Astrocyte of the cerebellum (primary cell): ENCODE measurements at regions not wholly inside any gene's neighbourhood (a gene's known extent, or its start where the extent isn't known, plus 50 kb on each side); places are given as distances from the start of the nearest gene placed in this dataset.
"Not testable (repeated sequence)": the region's sequence is repeated elsewhere in the genome, so short reads cannot be mapped to it uniquely, and the experiment has no call there.

Experiments
- DNase-seq: peaks from one replicate; pipeline ENCODE4 v3.0.0-alpha.2; 2011; ENCODE audit warnings: low read depth
- H3K4me3 ChIP-seq: 2 replicates; pipeline ENCODE4 v1.5.1; 2011; ENCODE audit warnings: mild to moderate bottlenecking, low read depth, low read length, moderate library complexity
- in situ Hi-C: cut with HindIII; loops from 2 replicates; pipeline ENCODE4 v1.10.0; 2017; ENCODE audit warnings: low sequenced_read_pairs
- TF ChIP-seq, protein P1 (sequence below): IDR thresholded peaks from 2 replicates; pipeline ENCODE4 v1.5.1; 2012; ENCODE audit warnings: low read length, low read depth, moderate library complexity, mild to moderate bottlenecking; ENCODE audit errors: missing control alignments

DNA sequence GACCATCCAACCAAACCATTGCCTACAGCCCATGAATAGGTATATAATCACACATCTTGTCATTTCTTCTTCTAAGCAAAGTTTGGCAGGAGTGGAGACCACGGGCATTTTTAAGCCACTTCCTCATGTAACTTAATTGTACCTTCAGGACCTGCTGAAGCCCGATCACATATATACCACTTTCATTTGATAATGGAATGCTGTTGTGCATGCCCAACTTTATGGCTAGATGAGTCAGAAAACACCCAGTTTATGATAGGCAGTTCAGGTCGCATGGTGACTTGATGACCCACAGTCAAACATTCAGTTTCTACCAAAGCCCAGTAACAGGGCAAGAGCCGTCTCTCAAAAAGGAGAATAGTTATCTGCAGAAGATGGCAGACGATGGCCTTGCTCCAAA, 2295.0 kb upstream of the ACO1 start:
- no peak for DNase-seq
- TF ChIP-seq, protein P1, sequence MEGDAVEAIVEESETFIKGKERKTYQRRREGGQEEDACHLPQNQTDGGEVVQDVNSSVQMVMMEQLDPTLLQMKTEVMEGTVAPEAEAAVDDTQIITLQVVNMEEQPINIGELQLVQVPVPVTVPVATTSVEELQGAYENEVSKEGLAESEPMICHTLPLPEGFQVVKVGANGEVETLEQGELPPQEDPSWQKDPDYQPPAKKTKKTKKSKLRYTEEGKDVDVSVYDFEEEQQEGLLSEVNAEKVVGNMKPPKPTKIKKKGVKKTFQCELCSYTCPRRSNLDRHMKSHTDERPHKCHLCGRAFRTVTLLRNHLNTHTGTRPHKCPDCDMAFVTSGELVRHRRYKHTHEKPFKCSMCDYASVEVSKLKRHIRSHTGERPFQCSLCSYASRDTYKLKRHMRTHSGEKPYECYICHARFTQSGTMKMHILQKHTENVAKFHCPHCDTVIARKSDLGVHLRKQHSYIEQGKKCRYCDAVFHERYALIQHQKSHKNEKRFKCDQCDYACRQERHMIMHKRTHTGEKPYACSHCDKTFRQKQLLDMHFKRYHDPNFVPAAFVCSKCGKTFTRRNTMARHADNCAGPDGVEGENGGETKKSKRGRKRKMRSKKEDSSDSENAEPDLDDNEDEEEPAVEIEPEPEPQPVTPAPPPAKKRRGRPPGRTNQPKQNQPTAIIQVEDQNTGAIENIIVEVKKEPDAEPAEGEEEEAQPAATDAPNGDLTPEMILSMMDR, result no peak
- in situ Hi-C loops, result no loop called here

DNA sequence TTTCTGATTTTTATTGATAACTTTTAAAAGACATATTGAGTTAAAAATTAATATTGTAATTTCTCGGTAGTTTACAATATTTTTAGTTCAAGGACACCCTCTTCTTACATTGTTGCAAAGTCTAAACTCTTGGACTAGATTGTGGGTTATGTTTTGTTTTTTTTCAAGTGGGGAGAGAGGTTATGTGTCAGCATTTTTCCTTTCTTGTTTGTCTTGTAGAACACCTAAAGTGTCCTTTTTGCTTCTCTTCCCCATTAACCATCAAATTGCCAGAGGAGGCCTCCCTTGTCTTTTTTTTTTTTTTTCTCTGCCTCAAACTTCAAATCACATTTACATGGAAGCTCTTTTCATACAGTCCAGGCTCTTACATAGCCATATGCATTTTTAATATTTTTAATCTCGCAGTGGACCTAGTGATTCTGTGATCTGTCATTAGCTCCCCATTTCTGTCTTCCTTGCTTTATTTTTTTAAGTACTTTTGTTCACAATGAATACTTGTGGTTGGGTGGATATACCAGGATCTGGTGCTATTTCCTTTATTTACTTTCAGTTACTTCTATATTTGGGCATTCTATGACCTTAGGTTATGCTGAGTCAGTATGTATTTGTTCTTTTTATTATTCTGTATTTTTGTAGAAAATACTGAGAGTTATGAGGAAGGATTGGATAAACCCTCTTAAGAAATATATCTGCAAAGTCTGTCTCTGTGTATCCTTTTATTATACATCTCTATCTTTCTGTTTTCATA, 2280.6 kb upstream of the ACO1 start:
- in situ Hi-C loops, result no loop called here

More for the DNA sequence above, 2295.0 kb upstream of the ACO1 start:
- no peak overlapping the region for H3K4me3 ChIP-seq

DNA sequence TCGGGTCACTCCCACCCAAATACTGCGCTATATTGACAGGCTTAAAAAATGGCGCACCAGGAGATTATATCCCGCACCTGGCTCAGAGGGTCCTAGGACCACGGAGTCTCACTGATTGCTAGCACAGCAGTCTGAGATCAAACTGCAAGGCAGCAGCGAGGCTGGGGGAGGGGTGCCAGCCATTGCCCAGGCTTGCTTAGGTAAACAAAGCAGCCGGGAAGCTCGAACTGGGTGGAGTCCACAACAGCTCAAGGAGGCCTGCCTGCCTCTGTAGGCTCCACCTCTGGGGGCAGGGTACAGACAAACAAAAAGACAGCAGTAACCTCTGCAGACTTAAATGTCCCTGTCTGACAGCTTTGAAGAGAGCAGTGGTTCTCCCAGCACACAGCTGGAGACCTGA, 2277.3 kb upstream of the ACO1 start:
- H3K4me3 ChIP-seq, in situ Hi-C loops, DNase-seq: not testable (repeated sequence)

More for the DNA sequence above, 2280.6 kb upstream of the ACO1 start:
- H3K4me3 ChIP-seq, result no peak overlapping the region
- DNase-seq, result no peak
- TF ChIP-seq, protein P1, result no peak

DNA sequence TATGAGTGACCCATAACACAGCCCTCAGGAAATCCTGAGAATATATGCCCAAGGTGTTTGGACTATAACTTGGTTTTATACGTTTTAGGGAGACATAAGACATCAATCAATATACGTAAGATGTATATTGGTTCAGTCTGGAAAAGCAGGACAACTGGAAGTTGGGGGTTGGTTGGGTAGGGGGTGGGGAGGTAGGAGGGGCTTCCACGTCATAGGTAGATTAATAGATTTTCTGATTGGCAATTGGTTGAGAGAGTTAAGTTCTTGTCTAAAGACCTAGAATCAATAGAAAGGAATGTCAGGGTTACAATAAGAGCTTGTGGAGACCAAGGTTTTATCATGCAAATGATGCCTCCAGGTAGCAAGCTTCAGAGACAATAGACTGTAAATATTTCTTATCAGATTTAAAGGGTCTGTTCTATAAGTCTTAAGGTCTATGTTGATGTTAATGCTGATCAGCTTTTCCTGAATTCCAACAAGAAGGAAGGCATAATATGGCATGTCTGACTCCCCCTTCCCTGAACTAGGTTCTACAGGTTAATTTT, 2267.7 kb upstream of the ACO1 start:
- in situ Hi-C loops, result no loop called here
- DNase-seq, result no peak
- TF ChIP-seq, protein P1, result no peak
- no peak overlapping the region for H3K4me3 ChIP-seq

DNA sequence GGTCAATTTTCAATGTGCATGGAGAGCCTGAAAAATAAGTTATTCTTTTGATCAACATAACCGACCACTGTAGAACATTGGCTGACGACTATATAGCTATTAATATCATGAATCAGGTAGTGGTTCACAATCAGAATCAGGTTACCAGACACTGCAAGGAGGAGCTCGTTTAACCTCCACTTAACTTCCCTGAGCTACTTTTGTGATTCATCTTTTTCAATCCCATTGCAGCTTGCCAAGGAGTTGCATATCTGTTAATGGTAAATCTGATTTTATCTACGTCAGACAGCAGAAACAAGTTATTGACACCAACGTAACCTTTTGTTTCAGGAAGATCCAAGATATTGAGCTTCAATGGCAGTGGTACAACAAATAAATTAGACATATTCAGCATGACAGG, 2263.8 kb upstream of the ACO1 start:
- TF ChIP-seq, protein P1, result no peak
- no peak for DNase-seq
- in situ Hi-C loops, result no loop called here
- H3K4me3 ChIP-seq, result no peak overlapping the region

DNA sequence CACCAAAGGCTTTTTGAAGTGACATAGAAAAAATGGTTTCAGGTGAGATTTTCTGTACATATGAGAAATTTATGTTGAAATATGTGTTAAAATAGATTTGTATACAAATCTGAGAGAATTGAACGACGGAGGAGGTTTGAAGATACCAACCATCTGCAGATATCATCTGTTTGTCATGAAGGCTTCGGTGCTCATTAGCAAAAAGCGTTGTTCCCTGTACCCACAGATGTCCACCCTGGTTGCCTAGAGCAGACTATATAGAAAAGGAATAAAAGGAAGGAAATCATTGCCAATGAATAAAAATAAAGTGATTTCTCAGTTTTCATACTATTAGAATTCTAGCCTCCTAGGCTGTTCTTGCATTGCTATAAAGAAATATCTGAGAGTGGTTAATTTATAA, 2262.8 kb upstream of the ACO1 start:
- DNase-seq, result no peak
- no peak overlapping the region for H3K4me3 ChIP-seq
- in situ Hi-C loops, result no loop called here
- TF ChIP-seq, protein P1, result no peak

DNA sequence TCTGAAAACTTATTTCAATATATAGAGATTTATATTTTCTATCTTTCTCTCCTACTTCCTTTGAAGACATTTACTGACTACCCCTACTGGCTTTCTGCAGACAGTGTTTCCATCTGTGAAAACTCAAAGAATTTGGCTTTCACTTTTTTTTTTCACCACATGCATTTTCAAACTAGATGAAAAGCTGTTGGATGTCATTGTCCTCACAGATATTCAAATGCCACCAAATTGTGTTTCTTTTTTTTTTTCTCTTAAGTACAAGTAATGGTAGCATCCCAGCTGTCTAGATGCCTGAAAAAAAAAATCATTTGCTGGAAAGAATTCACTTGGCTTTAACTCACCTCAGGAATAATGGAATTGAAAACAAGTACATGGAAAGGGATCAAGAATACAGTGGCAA, 2258.6 kb upstream of the ACO1 start:
- no peak overlapping the region for H3K4me3 ChIP-seq
- TF ChIP-seq, protein P1, result no peak
- in situ Hi-C loops, result no loop called here
- no peak for DNase-seq
